Large intestine (tissue), 3 donors: ENCODE measurements at regions not wholly inside any gene's neighbourhood (a gene's known extent, or its start where the extent isn't known, plus 50 kb on each side); places are given as distances from the start of the nearest gene placed in this dataset.
"Not testable (repeated sequence)": the region's sequence is repeated elsewhere in the genome, so short reads cannot be mapped to it uniquely, and the experiment has no call there.

Source experiments
- DNase-seq, 2 donors: peaks; one replicate each; pipeline versions ENCODE4 v3.0.0 to v3.0.0-alpha.2; 2013
- H3K27ac ChIP-seq: one replicate; pipeline ENCODE4 v1.5.1; 2013; ENCODE audit warnings: low read length
- H3K27me3 ChIP-seq: 2 replicates; pipeline ENCODE4 v1.6.1; 2013; ENCODE audit warnings: low read length; ENCODE audit not compliant: control insufficient read depth, insufficient read depth
- H3K36me3 ChIP-seq: 2 replicates; pipeline ENCODE4 v1.6.1; 2013; ENCODE audit warnings: low read length; ENCODE audit not compliant: control insufficient read depth, insufficient read depth
- H3K4me1 ChIP-seq: one replicate; pipeline ENCODE4 v1.6.1; 2013; ENCODE audit warnings: low read length; ENCODE audit not compliant: control insufficient read depth, insufficient read depth
- H3K4me3 ChIP-seq: one replicate; pipeline ENCODE4 v1.5.1; 2013; ENCODE audit warnings: low read length
- H3K9me3 ChIP-seq: one replicate; pipeline ENCODE4 v1.6.1; 2013; ENCODE audit warnings: mild to moderate bottlenecking, low read depth, low read length, moderate library complexity; ENCODE audit not compliant: control insufficient read depth
- WGBS: methylation state at CpG from one replicate; pipeline ENCODE4 v1.1.5; 2013; ENCODE audit warnings: low lambda C conversion rate; ENCODE audit not compliant: insufficient coverage; 5-methylcytosine and 5-hydroxymethylcytosine counted together

DNA sequence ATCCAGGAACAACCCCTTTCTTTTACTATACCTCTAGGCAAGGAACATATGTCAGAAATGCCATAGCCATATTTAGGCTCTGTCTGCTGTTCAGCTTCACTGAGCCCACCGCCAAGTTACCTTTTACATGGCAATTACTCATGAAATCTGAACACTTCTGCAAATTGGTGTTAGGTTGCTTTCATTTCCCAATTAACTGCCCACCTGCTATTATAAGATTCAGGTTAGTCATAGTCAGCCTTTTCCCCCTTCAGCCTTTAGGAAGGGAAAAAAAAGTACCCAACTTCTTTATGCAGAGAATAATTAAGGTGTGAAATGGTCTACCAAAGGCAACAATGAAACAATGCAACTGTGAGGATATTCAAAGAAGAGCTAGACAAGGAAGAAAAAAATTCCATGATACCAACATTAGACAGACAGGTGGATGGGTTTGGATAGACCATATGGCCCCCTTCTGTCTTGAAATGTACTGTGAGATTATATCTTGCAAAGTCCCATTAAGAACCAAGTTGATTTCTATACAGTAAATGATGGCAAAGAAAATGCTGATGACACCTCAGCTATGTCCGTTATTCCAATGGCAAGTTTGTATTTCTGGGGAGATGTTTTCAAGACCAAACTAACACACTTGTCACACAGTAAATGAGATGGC, 442.1 kb upstream of the NRP1 start:
- no peak overlapping the region for H3K4me3 ChIP-seq
- no peaks in the 10 kb centered on the region for H3K36me3 ChIP-seq
- no peak overlapping the region for H3K27ac ChIP-seq
- H3K27me3 ChIP-seq = no peaks in the 10 kb centered on the region
- DNase-seq = no peak
- H3K9me3 ChIP-seq = no peaks in the 10 kb centered on the region
- no CpG with 5 or more reads among the region's 2 CpGs for WGBS
- no peaks in the 10 kb centered on the region for H3K4me1 ChIP-seq

- H3K36me3 ChIP-seq = no peaks in the 10 kb centered on the region
- no peaks in the 10 kb centered on the region for H3K4me1 ChIP-seq
- no peak for DNase-seq
- H3K27me3 ChIP-seq = no peaks in the 10 kb centered on the region
- 90% methylated on average over 2 of the region's 4 CpGs for whole genome bisulfite sequencing
- no peaks in the 10 kb centered on the region for H3K9me3 ChIP-seq
- no peak overlapping the region for H3K4me3 ChIP-seq
- no peak overlapping the region for H3K27ac ChIP-seq
Observed at GRCh38 chr10:33774857-33775256, 440.4 kb upstream of the NRP1 start.

DNA sequence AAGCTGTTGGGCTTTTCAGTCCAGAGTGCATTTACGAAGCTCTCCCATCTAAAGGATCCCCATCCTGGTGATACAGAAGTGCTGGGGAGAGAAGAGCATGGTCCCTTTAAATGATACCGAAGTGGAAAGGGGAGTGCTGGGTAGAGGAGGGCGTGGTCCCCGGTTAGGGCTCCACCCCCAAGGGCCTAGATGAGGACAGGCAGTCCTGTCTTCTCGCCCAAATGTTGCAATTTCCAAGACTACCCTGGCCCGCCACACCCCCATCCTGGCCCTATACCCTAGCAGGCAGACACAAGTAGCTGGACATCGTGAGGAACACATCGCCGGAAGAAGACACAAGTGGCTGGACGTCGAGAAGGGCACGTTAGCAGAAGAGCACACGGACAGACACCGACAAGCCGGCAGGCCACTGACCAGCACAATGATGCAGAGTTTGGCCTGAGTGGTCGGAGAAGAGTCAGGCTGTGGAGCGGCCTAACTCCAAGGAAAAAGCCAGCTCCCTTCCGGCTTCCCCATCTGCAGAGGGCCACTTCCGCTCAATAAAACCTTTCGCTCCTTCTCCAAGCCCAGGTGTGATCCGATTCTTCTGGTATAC, 439.5 kb upstream of the NRP1 start:
- WGBS = no CpG with 5 or more reads among the region's 21 CpGs
- Histone ChIP-seq H3K4me3 (no peak overlapping the region), H3K36me3 (no peaks in the 10 kb centered on the region), H3K27me3 (no peaks in the 10 kb centered on the region), H3K4me1 (no peaks in the 10 kb centered on the region), H3K27ac (no peak overlapping the region), H3K9me3 (no peaks in the 10 kb centered on the region)
- no peak for DNase-seq

GRCh38 chr10:33773253-33773573, 438.7 kb upstream of the NRP1 start:
- Histone ChIP-seq H3K4me1 (no peaks in the 10 kb centered on the region), H3K4me3 (no peak overlapping the region), H3K36me3 (no peaks in the 10 kb centered on the region), H3K9me3 (no peaks in the 10 kb centered on the region), H3K27ac (no peak overlapping the region), H3K27me3 (no peaks in the 10 kb centered on the region)
- WGBS = 60% methylated on average over 1 of the region's 4 CpGs
- DNase-seq = peak in 1 of 2 donors; percentile 16

DNA sequence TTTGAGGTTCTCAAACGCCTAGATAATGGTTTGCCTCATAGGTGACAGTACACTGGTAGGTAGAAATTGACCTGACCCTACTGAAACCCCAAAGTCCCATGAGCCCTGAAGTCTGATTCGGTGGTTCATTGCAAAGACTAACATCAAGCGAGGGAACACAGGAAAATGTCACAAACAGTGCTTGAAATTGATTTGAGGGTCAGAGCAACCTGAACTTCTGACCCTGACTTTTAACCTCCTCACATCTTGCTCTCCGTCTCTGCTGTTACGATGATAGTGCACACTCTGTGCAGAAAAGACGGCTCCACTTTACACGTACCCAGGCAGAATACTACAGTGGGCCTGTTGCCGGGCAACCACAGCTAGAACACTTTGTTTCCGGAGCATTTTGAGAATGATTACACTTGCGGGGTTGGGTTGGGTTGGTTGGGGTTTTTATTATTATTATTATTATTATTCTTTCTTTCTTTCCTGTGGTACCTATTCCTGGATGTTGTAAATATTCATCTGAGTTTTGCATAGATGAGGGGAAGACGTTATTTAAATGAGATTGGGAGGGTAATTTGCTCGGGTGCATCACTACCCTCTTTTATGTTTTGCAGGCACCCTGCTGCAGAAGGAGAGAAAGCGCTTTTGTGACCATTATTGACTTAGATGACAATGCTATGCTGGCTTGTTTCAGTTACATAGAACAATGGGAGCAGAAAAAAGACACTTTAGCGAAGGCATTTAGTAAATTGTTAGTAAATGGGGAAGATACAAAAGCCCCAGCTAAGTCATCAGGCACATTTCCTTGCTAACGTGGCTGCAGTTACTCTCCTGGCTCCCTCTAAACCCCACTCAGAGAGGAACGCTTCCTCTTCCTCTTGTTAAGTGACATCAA, 438.1 kb upstream of the NRP1 start:
- no peak overlapping the region for H3K27ac ChIP-seq
- no CpG with 5 or more reads among the region's 16 CpGs for WGBS
- no peaks in the 10 kb centered on the region for H3K9me3 ChIP-seq
- H3K36me3 ChIP-seq = no peaks in the 10 kb centered on the region
- no peaks in the 10 kb centered on the region for H3K27me3 ChIP-seq
- no peaks in the 10 kb centered on the region for H3K4me1 ChIP-seq
- peak in 1 of 2 donors; percentile 8 for DNase-seq
- H3K4me3 ChIP-seq = no peak overlapping the region

DNA sequence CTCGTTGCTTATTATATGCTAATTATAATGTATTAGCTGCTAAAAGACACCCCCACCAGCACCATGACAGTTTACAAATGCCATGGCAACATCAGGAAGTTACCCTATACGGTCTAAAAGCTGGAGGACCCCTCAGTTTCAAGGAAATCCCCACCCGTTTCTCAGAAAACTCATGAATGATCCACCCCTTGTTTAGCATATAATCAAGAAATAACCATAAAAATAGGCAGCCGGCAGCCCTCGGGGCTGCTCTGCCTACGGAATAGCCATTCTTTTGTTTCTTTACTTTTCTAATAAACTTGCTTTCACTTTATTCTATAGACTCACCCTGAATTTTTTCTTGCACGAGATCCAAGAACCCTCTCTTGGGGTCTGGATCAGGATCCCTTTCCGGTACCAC, 437.4 kb upstream of the NRP1 start:
- not testable (repeated sequence) for H3K27ac ChIP-seq, DNase-seq, H3K36me3 ChIP-seq, H3K4me1 ChIP-seq, H3K9me3 ChIP-seq, H3K4me3 ChIP-seq, H3K27me3 ChIP-seq
- WGBS = 0% methylated on average over 1 of the region's 8 CpGs

- WGBS = no CpG with 5 or more reads among the region's 1 CpG
- Histone ChIP-seq H3K4me1 (no peaks in the 10 kb centered on the region), H3K9me3 (no peaks in the 10 kb centered on the region), H3K36me3 (no peaks in the 10 kb centered on the region), H3K27ac (no peak overlapping the region), H3K4me3 (no peak overlapping the region), H3K27me3 (no peaks in the 10 kb centered on the region)
- no peak for DNase-seq
Observed at GRCh38 chr10:33764694-33765185, 430.3 kb upstream of the NRP1 start.

DNA sequence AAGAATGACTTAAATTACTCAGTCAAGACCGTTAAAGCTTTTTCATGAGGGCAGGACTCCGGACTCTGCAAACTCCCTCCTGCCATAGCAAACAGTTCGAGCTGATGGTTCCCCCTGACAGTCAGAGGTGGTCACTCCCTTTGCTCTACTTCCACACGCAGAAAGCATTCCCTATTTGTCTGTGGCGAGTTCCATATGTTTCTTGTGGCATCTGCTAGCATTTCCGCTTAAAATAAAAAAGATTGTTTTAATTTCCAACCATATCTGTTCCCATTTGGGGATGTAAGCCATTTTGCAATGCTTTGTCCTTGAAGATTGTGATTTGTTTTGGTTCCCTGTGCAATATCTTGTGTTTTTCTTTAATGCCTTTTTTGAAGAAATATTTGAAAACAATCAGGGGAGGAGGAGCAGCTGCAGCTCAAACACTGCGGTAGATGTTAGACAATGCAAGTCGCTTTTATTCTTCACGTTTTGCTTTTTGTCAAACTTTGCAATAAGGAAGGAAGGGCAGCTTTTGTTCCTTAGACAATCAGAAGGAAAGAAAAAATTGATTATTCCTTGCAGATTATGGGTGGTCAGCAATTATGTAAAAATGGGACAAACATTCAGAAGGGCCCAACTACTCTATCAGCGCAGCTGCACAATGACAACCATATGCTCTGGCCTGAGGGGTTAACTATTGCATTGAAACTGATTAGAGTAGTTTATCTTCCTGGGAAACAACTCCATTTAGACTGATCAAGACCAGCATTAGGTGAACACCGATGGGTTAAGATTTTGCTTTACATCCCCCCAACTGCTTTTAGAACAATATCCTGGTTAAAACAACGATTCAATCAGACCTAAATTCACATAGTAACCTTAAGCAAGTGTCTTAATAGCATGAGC, 425.8 kb upstream of the NRP1 start:
- 73% methylated on average over 3 of the region's 12 CpGs for WGBS
- no peak for DNase-seq
- H3K9me3 ChIP-seq = no peaks in the 10 kb centered on the region
- H3K4me3 ChIP-seq = no peak overlapping the region
- no peaks in the 10 kb centered on the region for H3K4me1 ChIP-seq
- no peaks in the 10 kb centered on the region for H3K27me3 ChIP-seq
- no peak overlapping the region for H3K27ac ChIP-seq
- H3K36me3 ChIP-seq = no peaks in the 10 kb centered on the region

DNA sequence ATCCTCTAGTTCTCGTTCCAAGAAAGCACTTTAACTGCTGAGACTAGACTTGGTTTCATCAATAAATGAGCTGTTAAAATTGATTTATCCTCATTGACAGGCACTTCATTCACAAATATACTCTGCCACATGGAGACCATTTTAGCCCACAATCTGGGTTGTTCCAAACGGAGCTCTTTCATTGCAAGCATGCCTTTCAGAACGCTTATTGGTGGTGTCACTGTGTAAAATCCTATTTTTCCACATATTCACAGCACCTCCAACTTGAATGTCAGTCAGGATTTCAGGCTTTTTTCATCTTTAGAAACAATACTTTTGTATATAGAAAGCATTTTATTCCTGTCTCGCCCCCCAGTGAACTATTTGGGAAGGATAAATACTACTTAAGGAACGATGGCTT, 424.7 kb upstream of the NRP1 start:
- Histone ChIP-seq H3K9me3 (no peaks in the 10 kb centered on the region), H3K27ac (no peak overlapping the region), H3K4me3 (no peak overlapping the region), H3K36me3 (no peaks in the 10 kb centered on the region), H3K4me1 (no peaks in the 10 kb centered on the region), H3K27me3 (no peaks in the 10 kb centered on the region)
- no peak for DNase-seq
- no CpG with 5 or more reads among the region's 5 CpGs for WGBS

GRCh38 chr10:33758299-33758698, 423.8 kb upstream of the NRP1 start:
- H3K27me3 ChIP-seq = no peaks in the 10 kb centered on the region
- no peak overlapping the region for H3K4me3 ChIP-seq
- H3K4me1 ChIP-seq = no peaks in the 10 kb centered on the region
- no peak for DNase-seq
- WGBS = no CpG with 5 or more reads among the region's 3 CpGs
- no peaks in the 10 kb centered on the region for H3K36me3 ChIP-seq
- H3K27ac ChIP-seq = no peak overlapping the region
- no peaks in the 10 kb centered on the region for H3K9me3 ChIP-seq
